ENCODE measurements at regions not wholly inside any gene's neighbourhood (a gene's known extent, or its start where the extent isn't known, plus 50 kb on each side); places are given as distances from the start of the nearest gene placed in this dataset.

DNA sequence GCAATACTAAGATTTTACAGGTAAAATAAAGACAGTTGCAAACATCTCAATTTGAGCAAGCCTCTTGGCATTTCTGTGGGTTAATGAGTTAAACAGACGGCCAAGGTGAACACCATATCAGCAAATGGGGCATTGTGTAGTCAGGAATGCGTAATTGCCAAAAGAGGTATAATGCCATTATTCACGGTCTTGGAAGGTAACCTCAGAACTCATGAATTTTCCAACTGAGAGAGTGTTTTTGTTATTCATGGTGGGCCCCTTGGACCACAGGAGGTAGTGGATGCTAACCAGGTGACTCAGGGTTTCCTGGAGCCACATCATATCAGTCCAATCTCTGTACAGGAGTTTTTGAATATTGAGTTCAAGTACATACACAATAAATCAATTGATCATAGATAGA lies 368.0 kb upstream of the TECRL start (continued):
- TF ChIP-seq, protein P1, sequence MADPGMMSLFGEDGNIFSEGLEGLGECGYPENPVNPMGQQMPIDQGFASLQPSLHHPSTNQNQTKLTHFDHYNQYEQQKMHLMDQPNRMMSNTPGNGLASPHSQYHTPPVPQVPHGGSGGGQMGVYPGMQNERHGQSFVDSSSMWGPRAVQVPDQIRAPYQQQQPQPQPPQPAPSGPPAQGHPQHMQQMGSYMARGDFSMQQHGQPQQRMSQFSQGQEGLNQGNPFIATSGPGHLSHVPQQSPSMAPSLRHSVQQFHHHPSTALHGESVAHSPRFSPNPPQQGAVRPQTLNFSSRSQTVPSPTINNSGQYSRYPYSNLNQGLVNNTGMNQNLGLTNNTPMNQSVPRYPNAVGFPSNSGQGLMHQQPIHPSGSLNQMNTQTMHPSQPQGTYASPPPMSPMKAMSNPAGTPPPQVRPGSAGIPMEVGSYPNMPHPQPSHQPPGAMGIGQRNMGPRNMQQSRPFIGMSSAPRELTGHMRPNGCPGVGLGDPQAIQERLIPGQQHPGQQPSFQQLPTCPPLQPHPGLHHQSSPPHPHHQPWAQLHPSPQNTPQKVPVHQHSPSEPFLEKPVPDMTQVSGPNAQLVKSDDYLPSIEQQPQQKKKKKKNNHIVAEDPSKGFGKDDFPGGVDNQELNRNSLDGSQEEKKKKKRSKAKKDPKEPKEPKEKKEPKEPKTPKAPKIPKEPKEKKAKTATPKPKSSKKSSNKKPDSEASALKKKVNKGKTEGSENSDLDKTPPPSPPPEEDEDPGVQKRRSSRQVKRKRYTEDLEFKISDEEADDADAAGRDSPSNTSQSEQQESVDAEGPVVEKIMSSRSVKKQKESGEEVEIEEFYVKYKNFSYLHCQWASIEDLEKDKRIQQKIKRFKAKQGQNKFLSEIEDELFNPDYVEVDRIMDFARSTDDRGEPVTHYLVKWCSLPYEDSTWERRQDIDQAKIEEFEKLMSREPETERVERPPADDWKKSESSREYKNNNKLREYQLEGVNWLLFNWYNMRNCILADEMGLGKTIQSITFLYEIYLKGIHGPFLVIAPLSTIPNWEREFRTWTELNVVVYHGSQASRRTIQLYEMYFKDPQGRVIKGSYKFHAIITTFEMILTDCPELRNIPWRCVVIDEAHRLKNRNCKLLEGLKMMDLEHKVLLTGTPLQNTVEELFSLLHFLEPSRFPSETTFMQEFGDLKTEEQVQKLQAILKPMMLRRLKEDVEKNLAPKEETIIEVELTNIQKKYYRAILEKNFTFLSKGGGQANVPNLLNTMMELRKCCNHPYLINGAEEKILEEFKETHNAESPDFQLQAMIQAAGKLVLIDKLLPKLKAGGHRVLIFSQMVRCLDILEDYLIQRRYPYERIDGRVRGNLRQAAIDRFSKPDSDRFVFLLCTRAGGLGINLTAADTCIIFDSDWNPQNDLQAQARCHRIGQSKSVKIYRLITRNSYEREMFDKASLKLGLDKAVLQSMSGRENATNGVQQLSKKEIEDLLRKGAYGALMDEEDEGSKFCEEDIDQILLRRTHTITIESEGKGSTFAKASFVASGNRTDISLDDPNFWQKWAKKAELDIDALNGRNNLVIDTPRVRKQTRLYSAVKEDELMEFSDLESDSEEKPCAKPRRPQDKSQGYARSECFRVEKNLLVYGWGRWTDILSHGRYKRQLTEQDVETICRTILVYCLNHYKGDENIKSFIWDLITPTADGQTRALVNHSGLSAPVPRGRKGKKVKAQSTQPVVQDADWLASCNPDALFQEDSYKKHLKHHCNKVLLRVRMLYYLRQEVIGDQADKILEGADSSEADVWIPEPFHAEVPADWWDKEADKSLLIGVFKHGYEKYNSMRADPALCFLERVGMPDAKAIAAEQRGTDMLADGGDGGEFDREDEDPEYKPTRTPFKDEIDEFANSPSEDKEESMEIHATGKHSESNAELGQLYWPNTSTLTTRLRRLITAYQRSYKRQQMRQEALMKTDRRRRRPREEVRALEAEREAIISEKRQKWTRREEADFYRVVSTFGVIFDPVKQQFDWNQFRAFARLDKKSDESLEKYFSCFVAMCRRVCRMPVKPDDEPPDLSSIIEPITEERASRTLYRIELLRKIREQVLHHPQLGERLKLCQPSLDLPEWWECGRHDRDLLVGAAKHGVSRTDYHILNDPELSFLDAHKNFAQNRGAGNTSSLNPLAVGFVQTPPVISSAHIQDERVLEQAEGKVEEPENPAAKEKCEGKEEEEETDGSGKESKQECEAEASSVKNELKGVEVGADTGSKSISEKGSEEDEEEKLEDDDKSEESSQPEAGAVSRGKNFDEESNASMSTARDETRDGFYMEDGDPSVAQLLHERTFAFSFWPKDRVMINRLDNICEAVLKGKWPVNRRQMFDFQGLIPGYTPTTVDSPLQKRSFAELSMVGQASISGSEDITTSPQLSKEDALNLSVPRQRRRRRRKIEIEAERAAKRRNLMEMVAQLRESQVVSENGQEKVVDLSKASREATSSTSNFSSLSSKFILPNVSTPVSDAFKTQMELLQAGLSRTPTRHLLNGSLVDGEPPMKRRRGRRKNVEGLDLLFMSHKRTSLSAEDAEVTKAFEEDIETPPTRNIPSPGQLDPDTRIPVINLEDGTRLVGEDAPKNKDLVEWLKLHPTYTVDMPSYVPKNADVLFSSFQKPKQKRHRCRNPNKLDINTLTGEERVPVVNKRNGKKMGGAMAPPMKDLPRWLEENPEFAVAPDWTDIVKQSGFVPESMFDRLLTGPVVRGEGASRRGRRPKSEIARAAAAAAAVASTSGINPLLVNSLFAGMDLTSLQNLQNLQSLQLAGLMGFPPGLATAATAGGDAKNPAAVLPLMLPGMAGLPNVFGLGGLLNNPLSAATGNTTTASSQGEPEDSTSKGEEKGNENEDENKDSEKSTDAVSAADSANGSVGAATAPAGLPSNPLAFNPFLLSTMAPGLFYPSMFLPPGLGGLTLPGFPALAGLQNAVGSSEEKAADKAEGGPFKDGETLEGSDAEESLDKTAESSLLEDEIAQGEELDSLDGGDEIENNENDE (IDR thresholded peaks at IDR 0.05; ENCODE audit: insufficient replicate concordance, low read length) = no peak
- TF ChIP-seq, protein P2, sequence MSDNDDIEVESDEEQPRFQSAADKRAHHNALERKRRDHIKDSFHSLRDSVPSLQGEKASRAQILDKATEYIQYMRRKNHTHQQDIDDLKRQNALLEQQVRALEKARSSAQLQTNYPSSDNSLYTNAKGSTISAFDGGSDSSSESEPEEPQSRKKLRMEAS (IDR thresholded peaks at IDR 0.05) = no peak
